ENCODE measurements at regions not wholly inside any gene's neighbourhood (a gene's known extent, or its start where the extent isn't known, plus 50 kb on each side); places are given as distances from the start of the nearest gene placed in this dataset.

- TF ChIP-seq, protein P1, sequence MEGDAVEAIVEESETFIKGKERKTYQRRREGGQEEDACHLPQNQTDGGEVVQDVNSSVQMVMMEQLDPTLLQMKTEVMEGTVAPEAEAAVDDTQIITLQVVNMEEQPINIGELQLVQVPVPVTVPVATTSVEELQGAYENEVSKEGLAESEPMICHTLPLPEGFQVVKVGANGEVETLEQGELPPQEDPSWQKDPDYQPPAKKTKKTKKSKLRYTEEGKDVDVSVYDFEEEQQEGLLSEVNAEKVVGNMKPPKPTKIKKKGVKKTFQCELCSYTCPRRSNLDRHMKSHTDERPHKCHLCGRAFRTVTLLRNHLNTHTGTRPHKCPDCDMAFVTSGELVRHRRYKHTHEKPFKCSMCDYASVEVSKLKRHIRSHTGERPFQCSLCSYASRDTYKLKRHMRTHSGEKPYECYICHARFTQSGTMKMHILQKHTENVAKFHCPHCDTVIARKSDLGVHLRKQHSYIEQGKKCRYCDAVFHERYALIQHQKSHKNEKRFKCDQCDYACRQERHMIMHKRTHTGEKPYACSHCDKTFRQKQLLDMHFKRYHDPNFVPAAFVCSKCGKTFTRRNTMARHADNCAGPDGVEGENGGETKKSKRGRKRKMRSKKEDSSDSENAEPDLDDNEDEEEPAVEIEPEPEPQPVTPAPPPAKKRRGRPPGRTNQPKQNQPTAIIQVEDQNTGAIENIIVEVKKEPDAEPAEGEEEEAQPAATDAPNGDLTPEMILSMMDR (IDR thresholded peaks at IDR 0.05) = no peak
- TF ChIP-seq POLR2A (IDR thresholded peaks at IDR 0.05) = no peak
- TF ChIP-seq POLR2AphosphoS5 (IDR thresholded peaks at IDR 0.05; ENCODE audit: insufficient read depth in 1 of 2, low read depth in 1 of 2) = no peak
These were observed 86.9 kb upstream of the SHISA3 start for GRCh38 chr4:42310358-42310757.

Data from vagina (tissue), 2 donors.